ENCODE measurements at regions not wholly inside any gene's neighbourhood (a gene's known extent, or its start where the extent isn't known, plus 50 kb on each side); places are given as distances from the start of the nearest gene placed in this dataset.

- Histone ChIP-seq H4K91ac (ENCODE audit: low read depth, low read length) (no peak overlapping the region), H4K12ac (ENCODE audit: low read depth, low read length) (no peak overlapping the region)
Measured at GRCh38 chr1:201647722-201648065, 108.8 kb downstream of the NAV1 start.

GRCh38 chr1:201648066-201648906 lies 109.4 kb downstream of the NAV1 start:
- H3K4me2 ChIP-seq (ENCODE audit: low read length) = peak overlapping the region; percentile 58
- no peak overlapping the region for H2AFZ ChIP-seq (ENCODE audit: insufficient read depth, low read length, poor library complexity)
- peaks cover 2% of the 10 kb centered on the region for H3K79me1 ChIP-seq (ENCODE audit: low read length)
- H3K27ac ChIP-seq (ENCODE audit: low read depth, low read length) = no peak overlapping the region
- peaks cover 7% of the 10 kb centered on the region for H3K27me3 ChIP-seq (ENCODE audit: insufficient read depth, low read length)
- H3K4me1 ChIP-seq (ENCODE audit: control insufficient read depth in 1 of 2, insufficient read depth in 2 of 2, low read length in 2 of 2) = peaks cover 21 to 23% of the 10 kb centered on the region in 2 experiments
- no peak overlapping the region for H3K18ac ChIP-seq (ENCODE audit: low read length)
- H4K8ac ChIP-seq (ENCODE audit: low read depth, low read length) = no peak overlapping the region
- no peak overlapping the region for H2BK12ac ChIP-seq (ENCODE audit: low read length)
- no peak overlapping the region for H3K14ac ChIP-seq (ENCODE audit: low read length)
- H3K9me3 ChIP-seq (ENCODE audit: insufficient read depth, low read depth, low read length) = peaks cover 2% of the 10 kb centered on the region
- peak overlapping the region; percentile 54 for H3K4me3 ChIP-seq (ENCODE audit: low read depth, low read length)
- no peak overlapping the region for H3K4ac ChIP-seq (ENCODE audit: low read depth, low read length)
- H3K36me3 ChIP-seq (ENCODE audit: control insufficient read depth in 1 of 2, insufficient read depth in 2 of 2, low read length in 2 of 2) = peaks cover 12 to 16% of the 10 kb centered on the region in 2 experiments
- no peak overlapping the region for H2AK5ac ChIP-seq (ENCODE audit: low read length)
- no peak overlapping the region for H3K9ac ChIP-seq (ENCODE audit: low read length)
- H3K79me2 ChIP-seq (ENCODE audit: control insufficient read depth, insufficient read depth, low read length, poor library complexity) = peaks cover 2% of the 10 kb centered on the region
- H3K23ac ChIP-seq (ENCODE audit: low read length) = no peak overlapping the region
- no peak overlapping the region for H4K91ac ChIP-seq (ENCODE audit: low read depth, low read length)
- H2BK5ac ChIP-seq (ENCODE audit: low read depth, low read length, poor library complexity) = no peak overlapping the region
- no peak for DNase-seq
- no CpG with 5 or more reads among the region's 81 CpGs for WGBS (ENCODE audit: extremely low coverage, insufficient coverage, insufficient read length)
- H4K12ac ChIP-seq (ENCODE audit: low read depth, low read length) = no peak overlapping the region
- H2BK120ac ChIP-seq (ENCODE audit: insufficient read depth, low read length, poor library complexity) = peak overlapping the region; percentile 7

More at GRCh38 chr1:201647722-201648065, 108.8 kb downstream of the NAV1 start:
- Histone ChIP-seq H3K14ac (ENCODE audit: low read length) (no peak overlapping the region), H3K4ac (ENCODE audit: low read depth, low read length) (no peak overlapping the region), H2BK12ac (ENCODE audit: low read length) (no peak overlapping the region), H4K8ac (ENCODE audit: low read depth, low read length) (no peak overlapping the region), H3K79me2 (ENCODE audit: control insufficient read depth, insufficient read depth, low read length, poor library complexity) (peaks cover 2% of the 10 kb centered on the region), H3K9me3 (ENCODE audit: insufficient read depth, low read depth, low read length) (peaks cover 2% of the 10 kb centered on the region), H2BK5ac (ENCODE audit: low read depth, low read length, poor library complexity) (no peak overlapping the region), H3K18ac (ENCODE audit: low read length) (no peak overlapping the region), H3K4me1 (ENCODE audit: control insufficient read depth in 1 of 2, insufficient read depth in 2 of 2, low read length in 2 of 2) (peaks cover 21 to 23% of the 10 kb centered on the region in 2 experiments), H3K4me3 (ENCODE audit: low read depth, low read length) (peak overlapping the region; percentile 54), H3K23ac (ENCODE audit: low read length) (no peak overlapping the region), H3K27me3 (ENCODE audit: insufficient read depth, low read length) (peaks cover 7% of the 10 kb centered on the region), H3K36me3 (ENCODE audit: control insufficient read depth in 1 of 2, insufficient read depth in 2 of 2, low read length in 2 of 2) (peaks cover 12 to 13% of the 10 kb centered on the region in 2 experiments), H2AFZ (ENCODE audit: insufficient read depth, low read length, poor library complexity) (no peak overlapping the region), H3K9ac (ENCODE audit: low read length) (no peak overlapping the region), H2BK120ac (ENCODE audit: insufficient read depth, low read length, poor library complexity) (no peak overlapping the region), H3K79me1 (ENCODE audit: low read length) (peaks cover 2% of the 10 kb centered on the region), H2AK5ac (ENCODE audit: low read length) (no peak overlapping the region), H3K27ac (ENCODE audit: low read depth, low read length) (no peak overlapping the region), H3K4me2 (ENCODE audit: low read length) (peak overlapping the region; percentile 58)
- no peak for DNase-seq
- no CpG with 5 or more reads among the region's 17 CpGs for WGBS (ENCODE audit: extremely low coverage, insufficient coverage, insufficient read length)

GRCh38 chr1:201648907-201649721 lies 110.2 kb downstream of the NAV1 start:
- no peak for DNase-seq
- H4K8ac ChIP-seq (ENCODE audit: low read depth, low read length) = no peak overlapping the region
- no peak overlapping the region for H4K12ac ChIP-seq (ENCODE audit: low read depth, low read length)
- WGBS (ENCODE audit: extremely low coverage, insufficient coverage, insufficient read length) = no CpG with 5 or more reads among the region's 52 CpGs
- H2AFZ ChIP-seq (ENCODE audit: insufficient read depth, low read length, poor library complexity) = peak overlapping the region; percentile 37
- H3K4ac ChIP-seq (ENCODE audit: low read depth, low read length) = no peak overlapping the region
- H4K91ac ChIP-seq (ENCODE audit: low read depth, low read length) = no peak overlapping the region
- H2AK5ac ChIP-seq (ENCODE audit: low read length) = no peak overlapping the region
- H2BK120ac ChIP-seq (ENCODE audit: insufficient read depth, low read length, poor library complexity) = peak overlapping the region; percentile 7
- H3K4me1 ChIP-seq (ENCODE audit: control insufficient read depth in 1 of 2, insufficient read depth in 2 of 2, low read length in 2 of 2) = peaks cover 21 to 23% of the 10 kb centered on the region in 2 experiments
- H3K4me3 ChIP-seq (ENCODE audit: low read depth, low read length) = no peak overlapping the region
- no peak overlapping the region for H3K14ac ChIP-seq (ENCODE audit: low read length)
- H3K4me2 ChIP-seq (ENCODE audit: low read length) = peak overlapping the region; percentile 88
- H3K18ac ChIP-seq (ENCODE audit: low read length) = no peak overlapping the region
- peaks cover 2% of the 10 kb centered on the region for H3K79me1 ChIP-seq (ENCODE audit: low read length)
- no peak overlapping the region for H3K23ac ChIP-seq (ENCODE audit: low read length)
- no peak overlapping the region for H3K9ac ChIP-seq (ENCODE audit: low read length)
- peaks cover 2% of the 10 kb centered on the region for H3K79me2 ChIP-seq (ENCODE audit: control insufficient read depth, insufficient read depth, low read length, poor library complexity)
- H3K27ac ChIP-seq (ENCODE audit: low read depth, low read length) = no peak overlapping the region
- H3K9me3 ChIP-seq (ENCODE audit: insufficient read depth, low read depth, low read length) = peaks cover 2% of the 10 kb centered on the region
- H2BK12ac ChIP-seq (ENCODE audit: low read length) = no peak overlapping the region
- H2BK5ac ChIP-seq (ENCODE audit: low read depth, low read length, poor library complexity) = no peak overlapping the region
- H3K27me3 ChIP-seq (ENCODE audit: insufficient read depth, low read length) = peaks cover 7% of the 10 kb centered on the region
- H3K36me3 ChIP-seq (ENCODE audit: control insufficient read depth in 1 of 2, insufficient read depth in 2 of 2, low read length in 2 of 2) = peaks cover 9 to 13% of the 10 kb centered on the region in 2 experiments

- Histone ChIP-seq H3K4me2 (ENCODE audit: low read length) (peak overlapping the region; percentile 88), H2AK5ac (ENCODE audit: low read length) (no peak overlapping the region), H3K27ac (ENCODE audit: low read depth, low read length) (peak overlapping the region; percentile 11), H3K14ac (ENCODE audit: low read length) (peak overlapping the region; percentile 54), H2AFZ (ENCODE audit: insufficient read depth, low read length, poor library complexity) (no peak overlapping the region), H2BK120ac (ENCODE audit: insufficient read depth, low read length, poor library complexity) (no peak overlapping the region), H3K4me3 (ENCODE audit: low read depth, low read length) (peak overlapping the region; percentile 61), H3K36me3 (ENCODE audit: control insufficient read depth in 1 of 2, insufficient read depth in 2 of 2, low read length in 2 of 2) (peaks cover 9 to 10% of the 10 kb centered on the region in 2 experiments), H2BK5ac (ENCODE audit: low read depth, low read length, poor library complexity) (peak overlapping the region; percentile 14), H3K9me3 (ENCODE audit: insufficient read depth, low read depth, low read length) (peaks cover 2% of the 10 kb centered on the region), H3K4ac (ENCODE audit: low read depth, low read length) (peak overlapping the region; percentile 18), H4K12ac (ENCODE audit: low read depth, low read length) (peak overlapping the region; percentile 48), H3K27me3 (ENCODE audit: insufficient read depth, low read length) (peaks cover 7% of the 10 kb centered on the region), H3K4me1 (ENCODE audit: control insufficient read depth in 1 of 2, insufficient read depth in 2 of 2, low read length in 2 of 2) (peaks cover 21 to 23% of the 10 kb centered on the region in 2 experiments), H2BK12ac (ENCODE audit: low read length) (no peak overlapping the region), H3K18ac (ENCODE audit: low read length) (peak overlapping the region; percentile 59), H3K9ac (ENCODE audit: low read length) (peak overlapping the region; percentile 72), H3K23ac (ENCODE audit: low read length) (no peak overlapping the region), H3K79me1 (ENCODE audit: low read length) (peaks cover 2% of the 10 kb centered on the region), H4K91ac (ENCODE audit: low read depth, low read length) (peak overlapping the region; percentile 64), H4K8ac (ENCODE audit: low read depth, low read length) (peak overlapping the region; percentile 67), H3K79me2 (ENCODE audit: control insufficient read depth, insufficient read depth, low read length, poor library complexity) (peaks cover 2% of the 10 kb centered on the region)
- WGBS (ENCODE audit: extremely low coverage, insufficient coverage, insufficient read length) = no CpG with 5 or more reads among the region's 64 CpGs
- DNase-seq = peak; percentile 80 to 89
Measured at GRCh38 chr1:201649761-201650622, 111.1 kb downstream of the NAV1 start.
